Fibroblast of skin of abdomen (primary cell): ENCODE measurements at regions not wholly inside any gene's neighbourhood (a gene's known extent, or its start where the extent isn't known, plus 50 kb on each side); places are given as distances from the start of the nearest gene placed in this dataset.

Experiments
- DNase-seq: peaks from one replicate; pipeline ENCODE4 v3.0.0-alpha.2; 2013

DNA sequence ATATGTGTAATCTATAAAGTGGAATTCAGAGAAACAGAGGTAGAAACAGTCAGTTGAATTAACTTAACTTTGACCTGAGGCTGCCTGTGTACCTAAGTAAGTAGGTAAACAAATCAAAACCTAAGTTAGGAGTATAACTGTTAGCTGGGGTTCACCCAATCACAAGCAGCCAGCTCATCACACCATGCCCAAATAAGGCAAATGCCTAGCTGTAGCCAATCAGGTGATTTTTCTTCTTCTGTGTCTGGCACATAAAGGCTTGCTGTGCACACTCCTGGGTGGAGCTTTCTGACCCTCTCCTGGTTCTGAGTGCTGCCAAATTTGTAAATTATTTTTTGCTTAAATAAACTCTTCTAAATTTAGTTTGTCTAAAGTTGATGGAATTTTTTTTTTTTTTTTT lies 54.7 kb upstream of the TRIM39 start:
- no peak for DNase-seq

DNA sequence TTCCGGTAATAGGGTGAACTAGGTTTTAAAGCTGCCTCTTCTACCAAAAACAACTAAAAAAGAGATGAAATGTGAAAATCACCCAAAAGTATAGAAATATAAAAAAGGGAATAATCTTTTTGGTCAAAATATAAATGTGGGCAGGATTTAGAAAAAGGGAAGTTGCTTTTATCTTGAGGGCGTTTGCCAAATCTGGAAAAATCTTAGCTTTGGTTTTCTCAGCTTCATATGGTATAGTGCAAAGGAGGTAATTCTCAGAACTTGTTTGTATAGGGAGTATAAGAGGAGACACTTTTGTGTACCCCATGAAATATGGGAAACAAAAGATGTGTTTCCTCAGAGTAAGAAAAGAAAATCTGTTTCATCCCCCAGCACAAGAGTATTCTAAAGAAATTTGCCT lies 54.2 kb upstream of the TRIM26 start:
- DNase-seq: no peak

- no peak for DNase-seq
These were observed 52.4 kb upstream of the TRIM26 start for GRCh38 chr6:30265594-30265993.

- peak; percentile 67 for DNase-seq
These were observed 52.0 kb upstream of the TRIM26 start for GRCh38 chr6:30265181-30265580.

DNA sequence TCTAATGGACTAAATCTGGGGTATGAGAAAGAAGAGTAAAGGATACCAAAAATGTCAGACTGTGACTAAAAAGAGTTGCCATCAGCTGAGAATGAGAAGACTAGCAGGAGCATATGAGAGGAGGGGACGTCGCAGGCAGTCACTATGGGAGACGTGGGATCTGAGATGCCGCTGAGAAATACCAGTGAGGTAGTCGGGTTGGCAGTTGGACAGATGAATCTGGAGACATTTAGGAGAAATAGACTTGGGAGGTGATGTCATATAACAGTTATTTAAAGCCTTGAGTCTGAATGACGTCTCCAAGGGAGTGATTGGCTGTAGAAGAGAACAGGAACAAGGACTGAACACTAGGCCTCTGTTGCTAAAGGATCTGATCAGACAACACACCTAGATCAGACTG lies 51.5 kb upstream of the TRIM26 start:
- peak; percentile 85 for DNase-seq

GRCh38 chr6:30263734-30264133 lies 50.5 kb upstream of the TRIM26 start:
- peak; percentile 80 for DNase-seq
